HG02588 (cell line): ENCODE measurements at regions not wholly inside any gene's neighbourhood (a gene's known extent, or its start where the extent isn't known, plus 50 kb on each side); places are given as distances from the start of the nearest gene placed in this dataset.
"Not testable (repeated sequence)": the region's sequence is repeated elsewhere in the genome, so short reads cannot be mapped to it uniquely, and the experiment has no call there.

Experiments used
- ATAC-seq: cut with Tn5 transposase; IDR thresholded peaks from one replicate; pipeline ENCODE4 v1.9.1; 2021; ENCODE audit warnings: mild to moderate bottlenecking, moderate library complexity; ENCODE audit not compliant: unreplicated experiment

- ATAC-seq: not testable (repeated sequence)
Measured at GRCh38 chr11:96588793-96589192, 199.0 kb downstream of the JRKL start.

GRCh38 chr11:96595011-96595410 is 205.2 kb downstream of the JRKL start:
- no peak for ATAC-seq

GRCh38 chr11:96607864-96608558 is 218.2 kb downstream of the JRKL start:
- no peak for ATAC-seq

- no peak for ATAC-seq
Measured at GRCh38 chr11:96614101-96614500, 224.3 kb downstream of the JRKL start.

- no peak for ATAC-seq
Measured at GRCh38 chr11:96614846-96615245, 225.0 kb downstream of the JRKL start.

GRCh38 chr11:96620464-96621044 is 230.7 kb downstream of the JRKL start:
- ATAC-seq: no peak

- no peak for ATAC-seq
Measured at GRCh38 chr11:96621161-96621560, 231.3 kb downstream of the JRKL start.

- ATAC-seq: no peak
Measured at GRCh38 chr11:96622026-96622634, 232.3 kb downstream of the JRKL start.

- no peak for ATAC-seq
Measured at GRCh38 chr11:96624126-96624525, 234.3 kb downstream of the JRKL start.

- no peak for ATAC-seq
Measured at GRCh38 chr11:96627376-96627775, 237.6 kb downstream of the JRKL start.

- no peak for ATAC-seq
Measured at GRCh38 chr11:96635655-96636054, 245.8 kb downstream of the JRKL start.

GRCh38 chr11:96641261-96641660 is 251.4 kb downstream of the JRKL start:
- no peak for ATAC-seq

- no peak for ATAC-seq
Measured at GRCh38 chr11:96642583-96642982, 252.8 kb downstream of the JRKL start.

- ATAC-seq: no peak
Measured at GRCh38 chr11:96643173-96643572, 253.4 kb downstream of the JRKL start.

GRCh38 chr11:96647621-96648020 is 257.8 kb downstream of the JRKL start:
- ATAC-seq: no peak

- no peak for ATAC-seq
Measured at GRCh38 chr11:96648991-96649390, 259.2 kb downstream of the JRKL start.

GRCh38 chr11:96652516-96652915 is 262.7 kb downstream of the JRKL start:
- ATAC-seq: no peak

GRCh38 chr11:96655474-96655873 is 265.7 kb downstream of the JRKL start:
- ATAC-seq: no peak

GRCh38 chr11:96658436-96658835 is 268.6 kb downstream of the JRKL start:
- ATAC-seq: no peak

- ATAC-seq: no peak
Measured at GRCh38 chr11:96664110-96664509, 274.3 kb downstream of the JRKL start.

GRCh38 chr11:96680211-96681018 is 290.6 kb downstream of the JRKL start:
- ATAC-seq: no peak
